ENCODE measurements at regions not wholly inside any gene's neighbourhood (a gene's known extent, or its start where the extent isn't known, plus 50 kb on each side); places are given as distances from the start of the nearest gene placed in this dataset.

- TF ChIP-seq CTCF (IDR thresholded peaks at IDR 0.05), result no peak
- no peak for TF ChIP-seq POLR2AphosphoS5 (IDR thresholded peaks at IDR 0.05; ENCODE audit: insufficient read depth in 1 of 2, low read depth in 1 of 2)
These were observed 104.5 kb upstream of the OPCML start for GRCh38 chr11:133636711-133637355.
